ENCODE measurements at regions not wholly inside any gene's neighbourhood (a gene's known extent, or its start where the extent isn't known, plus 50 kb on each side); places are given as distances from the start of the nearest gene placed in this dataset.

DNA sequence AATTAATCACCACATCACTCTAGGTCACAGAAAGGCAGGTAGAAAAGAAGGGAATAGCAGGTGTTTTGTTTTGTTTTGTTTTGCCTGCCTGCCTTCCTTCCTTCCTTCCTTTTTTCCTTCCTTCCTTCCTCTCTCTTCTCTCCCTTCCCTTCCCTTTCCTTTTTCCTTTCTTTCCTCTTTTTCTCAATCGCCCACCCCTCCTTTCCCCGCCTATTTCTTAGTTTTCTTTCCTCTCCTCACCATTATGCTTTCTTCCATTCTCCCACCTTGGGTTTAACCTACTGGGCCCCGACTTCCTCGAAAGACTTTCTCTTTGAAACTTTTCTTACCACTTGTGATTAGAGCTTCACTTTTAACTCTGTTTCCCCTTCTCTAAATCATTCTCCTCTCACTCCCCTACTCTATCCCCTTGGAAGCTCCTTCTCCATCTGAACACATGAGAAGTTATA, 231.3 kb upstream of the CD180 start:
- Histone ChIP-seq H3K9me3 (ENCODE audit: control insufficient read depth, low read depth, low read length) (no peaks in the 10 kb centered on the region), H3K18ac (ENCODE audit: insufficient read length, low read depth, low read length) (no peak overlapping the region), H3K27ac (ENCODE audit: insufficient read length, low read depth, low read length) (no peak overlapping the region), H3K14ac (ENCODE audit: insufficient read depth, low read length) (no peak overlapping the region), H4K8ac (replicated peaks; ENCODE audit: insufficient read length, low read depth, low read length) (no peak overlapping the region), H2BK12ac (ENCODE audit: insufficient read length, low read depth, low read length) (no peak overlapping the region), H3K79me1 (ENCODE audit: insufficient read depth, low read depth, low read length, poor library complexity, severe bottlenecking) (no peaks in the 10 kb centered on the region), H4K91ac (ENCODE audit: insufficient read length, low read depth, low read length) (no peak overlapping the region), H3T11ph (ENCODE audit: low read length) (no peak overlapping the region), H4K20me1 (ENCODE audit: control insufficient read depth, insufficient read depth, insufficient read length) (no peaks in the 10 kb centered on the region), H2BK5ac (ENCODE audit: insufficient read length, low read length) (no peak overlapping the region), H3K56ac (ENCODE audit: insufficient read length, low read depth, low read length) (no peak overlapping the region), H3K23me2 (ENCODE audit: insufficient read length, low read depth, low read length, poor library complexity, severe bottlenecking) (no peaks in the 10 kb centered on the region), H2BK15ac (ENCODE audit: low read depth, low read length) (no peak overlapping the region), H3K4ac (ENCODE audit: low read depth, low read length) (no peak overlapping the region), H2AK5ac (ENCODE audit: insufficient read length, low read length) (no peak overlapping the region), H3K4me2 (ENCODE audit: insufficient read depth, insufficient read length, low read length) (no peak overlapping the region), H3K23ac (ENCODE audit: insufficient read length, low read depth, low read length) (no peak overlapping the region), H2BK120ac (ENCODE audit: low read depth, low read length, poor library complexity, severe bottlenecking) (no peak overlapping the region), H2BK20ac (ENCODE audit: low read depth, low read length, poor library complexity, severe bottlenecking) (no peak overlapping the region), H3K4me1 (ENCODE audit: insufficient read depth, low read length) (peaks cover 7% of the 10 kb centered on the region; the same call in 1 of the 2 replicates), H2AFZ (ENCODE audit: low read length) (no peak overlapping the region), H3K79me2 (ENCODE audit: insufficient read depth, low read length) (no peaks in the 10 kb centered on the region), H3K9ac (ENCODE audit: extremely low read depth, insufficient read length, low read length) (no peak overlapping the region), H3K27me3 (ENCODE audit: insufficient read depth, low read length) (no peaks in the 10 kb centered on the region), H4K5ac (ENCODE audit: insufficient read length, low read depth, low read length) (no peak overlapping the region)
- peaks cover 0 to 5% of the 10 kb centered on the region in 2 experiments; a peak in 2 of 5 replicates for H3K9me3 Mint-ChIP-seq
- H3K4me3 Mint-ChIP-seq, result no peak overlapping the region
- no peak overlapping the region for H3K27ac Mint-ChIP-seq
- TF ChIP-seq CTCF (conservative IDR thresholded peaks at IDR 0.05), result no peak
- peaks cover 7 to 12% of the 10 kb centered on the region in 2 experiments for H3K4me1 Mint-ChIP-seq
- no peaks in the 10 kb centered on the region for H3K36me3 Mint-ChIP-seq (ENCODE audit: insufficient read depth in 1 of 3, low read depth in 3 of 3)
- WGBS (ENCODE audit: extremely low coverage, insufficient read length, low lambda C conversion rate), result 100% methylated on average over 2 of the region's 4 CpGs
- no peaks in the 10 kb centered on the region for H3K27me3 Mint-ChIP-seq (ENCODE audit: low read depth)
- no peak for DNase-seq
